Gastroesophageal sphincter (tissue), 3 donors: ENCODE measurements at regions not wholly inside any gene's neighbourhood (a gene's known extent, or its start where the extent isn't known, plus 50 kb on each side); places are given as distances from the start of the nearest gene placed in this dataset.

Experiments
- POLR2AphosphoS5 ChIP-seq: sonication (generic); formaldehyde crosslinking; IDR thresholded peaks from one replicate; pipeline ENCODE4 v1.6.1; 2017; ENCODE audit warnings: antibody characterized with exemption
- TF ChIP-seq, protein P1 (sequence below), 4 experiments: fragments of 200-600 bp in 2 of 4; fragments of 450-650 bp in 2 of 4; sonication (generic) in 1 of 4; IDR thresholded peaks; one replicate each; pipeline ENCODE4 v1.5.1; 2017 to 2019; ENCODE audit warnings: antibody characterized with exemption in 4 of 4, mild to moderate bottlenecking in 2 of 4, moderate library complexity in 2 of 4

DNA sequence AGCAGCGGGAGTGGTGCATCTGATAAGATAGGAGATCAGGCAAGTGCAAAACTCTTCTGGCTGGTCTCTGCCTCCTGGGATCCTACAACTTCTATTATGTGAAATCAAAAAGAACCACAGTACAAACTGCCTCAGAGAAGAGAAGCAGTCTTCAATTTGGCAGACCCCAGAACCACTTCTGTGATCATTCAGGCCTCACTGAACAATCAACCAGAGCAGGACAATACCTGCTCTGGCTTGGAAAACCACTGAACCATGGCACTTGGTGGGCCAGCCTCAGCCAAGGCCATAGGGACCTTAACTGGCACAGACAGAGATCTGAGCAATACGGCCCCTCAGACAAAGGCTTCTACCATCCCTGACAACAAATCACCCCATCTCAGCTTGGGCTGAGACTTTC lies 103.0 kb downstream of the NDUFA12 start:
- TF ChIP-seq, protein P1, sequence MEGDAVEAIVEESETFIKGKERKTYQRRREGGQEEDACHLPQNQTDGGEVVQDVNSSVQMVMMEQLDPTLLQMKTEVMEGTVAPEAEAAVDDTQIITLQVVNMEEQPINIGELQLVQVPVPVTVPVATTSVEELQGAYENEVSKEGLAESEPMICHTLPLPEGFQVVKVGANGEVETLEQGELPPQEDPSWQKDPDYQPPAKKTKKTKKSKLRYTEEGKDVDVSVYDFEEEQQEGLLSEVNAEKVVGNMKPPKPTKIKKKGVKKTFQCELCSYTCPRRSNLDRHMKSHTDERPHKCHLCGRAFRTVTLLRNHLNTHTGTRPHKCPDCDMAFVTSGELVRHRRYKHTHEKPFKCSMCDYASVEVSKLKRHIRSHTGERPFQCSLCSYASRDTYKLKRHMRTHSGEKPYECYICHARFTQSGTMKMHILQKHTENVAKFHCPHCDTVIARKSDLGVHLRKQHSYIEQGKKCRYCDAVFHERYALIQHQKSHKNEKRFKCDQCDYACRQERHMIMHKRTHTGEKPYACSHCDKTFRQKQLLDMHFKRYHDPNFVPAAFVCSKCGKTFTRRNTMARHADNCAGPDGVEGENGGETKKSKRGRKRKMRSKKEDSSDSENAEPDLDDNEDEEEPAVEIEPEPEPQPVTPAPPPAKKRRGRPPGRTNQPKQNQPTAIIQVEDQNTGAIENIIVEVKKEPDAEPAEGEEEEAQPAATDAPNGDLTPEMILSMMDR (IDR thresholded peaks at IDR 0.05): no peak
- TF ChIP-seq POLR2AphosphoS5: no peak
